Tibial nerve (tissue), 4 donors: ENCODE measurements at regions not wholly inside any gene's neighbourhood (a gene's known extent, or its start where the extent isn't known, plus 50 kb on each side); places are given as distances from the start of the nearest gene placed in this dataset. TPM values are rescaled to one million over a fixed set of nuclear protein-coding genes. Genes with fewer than 3 reads are reported as not detected.

ENCODE experiments used
- DNase-seq, 2 donors: peaks; one replicate each; pipeline ENCODE4 v3.0.0-alpha.2; 2019; ENCODE audit warnings: low spot score in 2 of 2
- H3K27ac ChIP-seq, 4 donors: fragments of 200-600 bp; sonication (generic) in 3 of 4; one replicate each; pipeline ENCODE4 v1.5.1; 2017 to 2019; ENCODE audit warnings: mild to moderate bottlenecking in 1 of 4
- H3K27me3 ChIP-seq, 2 donors: fragments of 200-600 bp; sonication (generic) in 1 of 2; one replicate each; pipeline versions ENCODE4 v1.5.1 to v1.6.0; 2017 to 2019
- H3K36me3 ChIP-seq, 3 donors: fragments of 200-600 bp; sonication (generic); one replicate each; pipeline ENCODE4 v1.5.1; 2018 to 2019
- H3K4me1 ChIP-seq, 4 donors: fragments of 200-600 bp; sonication (generic) in 3 of 4; one replicate each; pipeline ENCODE4 v1.5.1; 2017 to 2019
- H3K4me3 ChIP-seq, 4 donors: fragments of 200-600 bp; sonication (generic) in 3 of 4; one replicate each; pipeline ENCODE4 v1.5.1; 2017 to 2019; ENCODE audit warnings: mild to moderate bottlenecking in 1 of 4, moderate library complexity in 1 of 4
- H3K9me3 ChIP-seq, 4 donors: fragments of 200-600 bp; sonication (generic) in 3 of 4; one replicate each; pipeline ENCODE4 v1.5.1; 2017 to 2019
- CTCF ChIP-seq, 5 experiments: fragments of 200-600 bp in 3 of 5; fragments of 450-650 bp in 2 of 5; sonication (generic) in 3 of 5; IDR thresholded peaks; one replicate each; pipeline ENCODE4 v1.5.1; 2016 to 2019; ENCODE audit warnings: antibody characterized with exemption in 5 of 5, mild to moderate bottlenecking in 3 of 5, moderate library complexity in 2 of 5
- EP300 ChIP-seq, 2 donors: sonication (generic); formaldehyde crosslinking; IDR thresholded peaks; one replicate each; pipeline ENCODE4 v1.6.1; 2017; ENCODE audit warnings: antibody characterized with exemption in 2 of 2, mild to moderate bottlenecking in 1 of 2
- POLR2A ChIP-seq, 2 donors: fragments of 450-650 bp; IDR thresholded peaks; one replicate each; pipeline ENCODE4 v1.6.1; 2017; ENCODE audit warnings: antibody characterized with exemption in 2 of 2, mild to moderate bottlenecking in 2 of 2, moderate library complexity in 2 of 2
- WGBS, 2 donors: methylation state at CpG; one replicate each; pipeline ENCODE4 v1.1.5; 2018; 5-methylcytosine and 5-hydroxymethylcytosine counted together
- small RNA-seq: library from RNA; depleted of rRNA; stranded (forward); fragments of <200 nt; gene quantifications from one replicate; pipeline ENCODE3, GENCODE V24; 2016

GRCh38 chr5:121793791-121794190, 57.9 kb upstream of the FTMT start:
- Histone ChIP-seq H3K9me3 (peaks cover 0 to 8% (median 0%) of the 10 kb centered on the region in 4 donors), H3K36me3 (no peaks in the 10 kb centered on the region), H3K27me3 (no peaks in the 10 kb centered on the region), H3K4me1 (no peaks in the 10 kb centered on the region), H3K27ac (no peak overlapping the region), H3K4me3 (no peak overlapping the region)
- no peak for TF ChIP-seq EP300 (IDR thresholded peaks at IDR 0.05)
- TF ChIP-seq CTCF (IDR thresholded peaks at IDR 0.05): no peak
- no peak for TF ChIP-seq POLR2A (IDR thresholded peaks at IDR 0.05)
- no peak for DNase-seq

GRCh38 chr5:121795511-121795910, 56.2 kb upstream of the FTMT start:
- TF ChIP-seq CTCF (IDR thresholded peaks at IDR 0.05) (no peak), POLR2A (IDR thresholded peaks at IDR 0.05) (no peak), EP300 (IDR thresholded peaks at IDR 0.05) (no peak)
- WGBS, 2 donors: 55 to 62% methylated on average over 2 of the region's 2 CpGs

GRCh38 chr5:121797681-121798518, 53.8 kb upstream of the FTMT start:
- TF ChIP-seq EP300 (IDR thresholded peaks at IDR 0.05) (no peak), CTCF (IDR thresholded peaks at IDR 0.05) (no peak)
- no peaks in the 10 kb centered on the region for H3K9me3 ChIP-seq

More at GRCh38 chr5:121795511-121795910, 56.2 kb upstream of the FTMT start:
- Histone ChIP-seq H3K9me3 (no peaks in the 10 kb centered on the region), H3K27ac (no peak overlapping the region), H3K4me1 (no peaks in the 10 kb centered on the region), H3K4me3 (no peak overlapping the region), H3K27me3 (no peaks in the 10 kb centered on the region), H3K36me3 (no peaks in the 10 kb centered on the region)
- no peak for DNase-seq

More at GRCh38 chr5:121797681-121798518, 53.8 kb upstream of the FTMT start:
- H3K4me1 ChIP-seq: no peaks in the 10 kb centered on the region
- 65 to 68% methylated on average over 9 of the region's 9 CpGs for WGBS, 2 donors
- H3K4me3 ChIP-seq: no peak overlapping the region
- no peaks in the 10 kb centered on the region for H3K27me3 ChIP-seq
- H3K36me3 ChIP-seq: no peaks in the 10 kb centered on the region
- H3K27ac ChIP-seq: no peak overlapping the region
- no peak for DNase-seq

Small RNAs in the stretch of these regions (small RNA-seq; reads per million reads assigned to genes)
- not detected for gene AC010350.1
